ENCODE measurements at regions not wholly inside any gene's neighbourhood (a gene's known extent, or its start where the extent isn't known, plus 50 kb on each side); places are given as distances from the start of the nearest gene placed in this dataset.
"Not testable (repeated sequence)": the region's sequence is repeated elsewhere in the genome, so short reads cannot be mapped to it uniquely, and the experiment has no call there.

DNA sequence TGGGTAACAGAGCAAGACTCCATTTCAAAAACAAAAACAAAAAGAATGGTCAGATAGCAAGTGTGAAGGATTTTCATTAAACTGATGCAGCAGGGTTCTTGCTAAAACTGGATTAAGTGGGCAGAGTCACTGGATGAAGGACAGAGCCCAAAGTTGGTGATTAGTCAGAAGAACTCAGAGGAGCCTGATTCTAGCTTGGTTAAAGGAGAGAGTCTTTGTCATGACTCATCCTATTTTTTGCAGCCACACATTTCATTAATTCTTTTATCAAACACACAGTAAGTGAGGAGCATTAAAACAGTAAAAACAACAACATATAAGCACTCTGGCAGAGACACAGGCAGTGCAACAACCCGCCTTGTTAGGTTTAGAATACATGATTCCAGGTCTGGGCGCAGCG, 56.0 kb upstream of the EDARADD start:
- H3K9ac ChIP-seq (replicated peaks; ENCODE audit: extremely low read depth, insufficient read depth, low read length), result no peak overlapping the region
- dilution Hi-C loops (cut with MboI; ENCODE audit: extremely low pct_ligation_motif_present, low sequenced_read_pairs) (no loop called here), intact Hi-C loops (cut with micrococcal nuclease) (no loop called here)
- no peaks in the 10 kb centered on the region for H3K27me3 ChIP-seq (ENCODE audit: control insufficient read depth in 2 of 2, insufficient read depth in 2 of 2, low read length in 2 of 2)
- H4K20me1 ChIP-seq (replicated peaks; ENCODE audit: control insufficient read depth, extremely low read depth, insufficient read depth, low read length), result no peaks in the 10 kb centered on the region
- H3K4me1 ChIP-seq (ENCODE audit: control insufficient read depth, extremely low read depth, insufficient read depth, low read length), result no peaks in the 10 kb centered on the region
- CTCF ChIA-PET, result no interaction called here
- no peak overlapping the region for H3K4me2 ChIP-seq (ENCODE audit: insufficient read depth, low read length)
- BruUV-seq (replicated peaks), result no TSS peak
- H3K9me1 ChIP-seq (replicated peaks; ENCODE audit: control insufficient read depth, extremely low read depth, insufficient read depth, low read length), result no peaks in the 10 kb centered on the region
- no peaks in the 10 kb centered on the region for H3K9me3 ChIP-seq (replicated peaks; ENCODE audit: control insufficient read depth, insufficient read depth, low read length)
- H2AFZ ChIP-seq (ENCODE audit: low read depth, low read length), result no peak overlapping the region
- FAIRE-seq, result no peak
- no peak for DNase-seq (ENCODE audit: low read depth, low spot score)
- H3K36me3 ChIP-seq (ENCODE audit: control insufficient read depth in 2 of 2, extremely low read depth in 1 of 2, insufficient read depth in 2 of 2, low read length in 2 of 2), result no peaks in the 10 kb centered on the region
- POLR2A ChIA-PET, result no interaction called here
- no peak overlapping the region for H3K27ac ChIP-seq (ENCODE audit: insufficient read depth, low read depth, low read length)
- no peaks in the 10 kb centered on the region for H3K79me2 ChIP-seq (ENCODE audit: control insufficient read depth, insufficient read depth, low read length)
- no peak for TF ChIP-seq FOS (IDR thresholded peaks at IDR 0.05; ENCODE audit: borderline replicate concordance, insufficient read depth, low read length)
- peak; percentile 10 for TF ChIP-seq JUN (IDR thresholded peaks at IDR 0.05; ENCODE audit: borderline replicate concordance, insufficient read depth, insufficient read length, low read depth)
- no peak for TF ChIP-seq POLR2A (IDR thresholded peaks at IDR 0.05; ENCODE audit: low read depth, low read length)
- TF ChIP-seq, protein P1, sequence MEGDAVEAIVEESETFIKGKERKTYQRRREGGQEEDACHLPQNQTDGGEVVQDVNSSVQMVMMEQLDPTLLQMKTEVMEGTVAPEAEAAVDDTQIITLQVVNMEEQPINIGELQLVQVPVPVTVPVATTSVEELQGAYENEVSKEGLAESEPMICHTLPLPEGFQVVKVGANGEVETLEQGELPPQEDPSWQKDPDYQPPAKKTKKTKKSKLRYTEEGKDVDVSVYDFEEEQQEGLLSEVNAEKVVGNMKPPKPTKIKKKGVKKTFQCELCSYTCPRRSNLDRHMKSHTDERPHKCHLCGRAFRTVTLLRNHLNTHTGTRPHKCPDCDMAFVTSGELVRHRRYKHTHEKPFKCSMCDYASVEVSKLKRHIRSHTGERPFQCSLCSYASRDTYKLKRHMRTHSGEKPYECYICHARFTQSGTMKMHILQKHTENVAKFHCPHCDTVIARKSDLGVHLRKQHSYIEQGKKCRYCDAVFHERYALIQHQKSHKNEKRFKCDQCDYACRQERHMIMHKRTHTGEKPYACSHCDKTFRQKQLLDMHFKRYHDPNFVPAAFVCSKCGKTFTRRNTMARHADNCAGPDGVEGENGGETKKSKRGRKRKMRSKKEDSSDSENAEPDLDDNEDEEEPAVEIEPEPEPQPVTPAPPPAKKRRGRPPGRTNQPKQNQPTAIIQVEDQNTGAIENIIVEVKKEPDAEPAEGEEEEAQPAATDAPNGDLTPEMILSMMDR (IDR thresholded peaks at IDR 0.05; ENCODE audit: extremely low read depth in 1 of 2, insufficient read depth in 1 of 2, low read depth in 1 of 2, low read length in 2 of 2), result no peak
- no peak for TF ChIP-seq EZH2 (IDR thresholded peaks at IDR 0.05; ENCODE audit: borderline replicate concordance, low read depth, low read length, severe bottlenecking)
- no peak for TF ChIP-seq POLR2AphosphoS5 (IDR thresholded peaks at IDR 0.05; ENCODE audit: insufficient read depth, low read depth, low read length)
- H3K4me3 ChIP-seq (replicated peaks in 1 of 3; ENCODE audit: insufficient read depth in 1 of 3, low read depth in 1 of 3, low read length in 3 of 3), result no peak overlapping the region

DNA sequence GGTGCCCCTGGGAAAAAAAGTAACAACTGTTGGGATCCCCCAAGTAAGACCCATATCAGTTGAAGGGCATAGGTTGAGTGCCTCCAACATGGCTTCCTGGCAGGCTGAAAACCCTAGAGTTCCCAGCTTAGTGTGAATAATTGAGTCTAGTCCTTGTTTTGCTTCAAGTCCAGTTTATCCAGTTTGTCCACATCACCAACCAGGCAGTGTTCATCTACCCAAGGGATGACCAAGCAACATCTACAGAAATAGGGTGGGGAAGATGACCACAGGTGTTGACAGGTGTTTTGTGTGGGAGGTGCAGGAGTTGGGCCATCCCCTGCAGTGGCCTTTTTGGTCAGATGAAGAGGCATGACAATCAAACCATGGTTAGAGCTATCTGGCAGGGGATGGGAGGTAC, 54.3 kb upstream of the ERO1B start:
- Histone ChIP-seq H3K36me3 (ENCODE audit: control insufficient read depth in 2 of 2, extremely low read depth in 1 of 2, insufficient read depth in 2 of 2, low read length in 2 of 2) (no peaks in the 10 kb centered on the region), H3K9me3 (replicated peaks; ENCODE audit: control insufficient read depth, insufficient read depth, low read length) (no peaks in the 10 kb centered on the region), H3K27ac (ENCODE audit: insufficient read depth, low read depth, low read length) (no peak overlapping the region), H3K9me1 (replicated peaks; ENCODE audit: control insufficient read depth, extremely low read depth, insufficient read depth, low read length) (no peaks in the 10 kb centered on the region), H4K20me1 (replicated peaks; ENCODE audit: control insufficient read depth, extremely low read depth, insufficient read depth, low read length) (no peaks in the 10 kb centered on the region), H3K4me3 (replicated peaks in 1 of 3; ENCODE audit: insufficient read depth in 1 of 3, low read depth in 1 of 3, low read length in 3 of 3) (no peak overlapping the region), H3K27me3 (ENCODE audit: control insufficient read depth in 2 of 2, insufficient read depth in 2 of 2, low read length in 2 of 2) (no peaks in the 10 kb centered on the region), H3K4me1 (ENCODE audit: control insufficient read depth, extremely low read depth, insufficient read depth, low read length) (no peaks in the 10 kb centered on the region), H3K9ac (replicated peaks; ENCODE audit: extremely low read depth, insufficient read depth, low read length) (no peak overlapping the region), H2AFZ (ENCODE audit: low read depth, low read length) (no peak overlapping the region), H3K4me2 (ENCODE audit: insufficient read depth, low read length) (no peak overlapping the region), H3K79me2 (ENCODE audit: control insufficient read depth, insufficient read depth, low read length) (no peaks in the 10 kb centered on the region)
- DNase-seq (ENCODE audit: low read depth, low spot score) (no peak), FAIRE-seq (no peak)
- intact Hi-C loops (cut with micrococcal nuclease) (no loop called here), dilution Hi-C loops (cut with MboI; ENCODE audit: extremely low pct_ligation_motif_present, low sequenced_read_pairs) (no loop called here)
- POLR2A ChIA-PET, result no interaction called here
- BruUV-seq (replicated peaks), result no TSS peak
- TF ChIP-seq, protein P2, sequence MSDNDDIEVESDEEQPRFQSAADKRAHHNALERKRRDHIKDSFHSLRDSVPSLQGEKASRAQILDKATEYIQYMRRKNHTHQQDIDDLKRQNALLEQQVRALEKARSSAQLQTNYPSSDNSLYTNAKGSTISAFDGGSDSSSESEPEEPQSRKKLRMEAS (IDR thresholded peaks at IDR 0.05; ENCODE audit: insufficient read depth, insufficient read length), result no peak
- CTCF ChIA-PET, result no interaction called here

DNA sequence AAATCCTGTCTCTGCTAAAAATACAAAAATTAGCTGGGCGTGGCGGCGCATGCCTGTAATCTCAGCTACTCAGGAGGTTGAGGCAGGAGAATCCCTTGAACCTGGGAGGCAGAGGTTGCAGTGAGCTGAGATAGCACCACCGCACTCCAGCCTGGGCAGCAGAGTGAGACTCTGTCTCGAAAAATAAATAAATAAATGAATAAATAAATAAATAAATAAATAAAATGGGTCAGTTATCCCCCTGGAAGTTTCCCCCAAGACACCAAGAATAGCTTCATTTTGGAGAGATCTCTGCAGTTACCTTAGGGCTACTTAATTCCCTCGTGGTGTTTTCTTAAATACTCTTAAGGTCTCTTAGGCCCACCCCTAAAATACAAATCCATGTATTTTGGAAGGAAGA, 53.9 kb upstream of the ERO1B start:
- H3K9me1 ChIP-seq (replicated peaks; ENCODE audit: control insufficient read depth, extremely low read depth, insufficient read depth, low read length); H3K27me3 ChIP-seq (ENCODE audit: control insufficient read depth in 2 of 2, insufficient read depth in 2 of 2, low read length in 2 of 2); CTCF ChIA-PET; DNase-seq (ENCODE audit: low read depth, low spot score); BruUV-seq (replicated peaks); H3K9me3 ChIP-seq (replicated peaks; ENCODE audit: control insufficient read depth, insufficient read depth, low read length); H3K4me1 ChIP-seq (ENCODE audit: control insufficient read depth, extremely low read depth, insufficient read depth, low read length); intact Hi-C loops (cut with micrococcal nuclease); FAIRE-seq; POLR2A ChIA-PET; dilution Hi-C loops (cut with MboI; ENCODE audit: extremely low pct_ligation_motif_present, low sequenced_read_pairs); H2AFZ ChIP-seq (ENCODE audit: low read depth, low read length); H3K36me3 ChIP-seq (ENCODE audit: control insufficient read depth in 2 of 2, extremely low read depth in 1 of 2, insufficient read depth in 2 of 2, low read length in 2 of 2); H3K9ac ChIP-seq (replicated peaks; ENCODE audit: extremely low read depth, insufficient read depth, low read length); H3K4me2 ChIP-seq (ENCODE audit: insufficient read depth, low read length); H3K79me2 ChIP-seq (ENCODE audit: control insufficient read depth, insufficient read depth, low read length); H3K27ac ChIP-seq (ENCODE audit: insufficient read depth, low read depth, low read length); H3K4me3 ChIP-seq (replicated peaks in 1 of 3; ENCODE audit: insufficient read depth in 1 of 3, low read depth in 1 of 3, low read length in 3 of 3); H4K20me1 ChIP-seq (replicated peaks; ENCODE audit: control insufficient read depth, extremely low read depth, insufficient read depth, low read length): not testable (repeated sequence)

Data from endothelial cell of umbilical vein (primary cell).